K562 (cell line): ENCODE measurements at regions not wholly inside any gene's neighbourhood (a gene's known extent, or its start where the extent isn't known, plus 50 kb on each side); places are given as distances from the start of the nearest gene placed in this dataset.
"Not testable (repeated sequence)": the region's sequence is repeated elsewhere in the genome, so short reads cannot be mapped to it uniquely, and the experiment has no call there.

Experiments
- ATAC-seq: fragments of 200-7000 bp; cut with Tn5 transposase; 3 replicates; pipeline ENCODE4 v1.9.1; 2020; ENCODE audit warnings: moderate library complexity
- BruUV-seq: library from RNA; stranded (reverse); fragments of 400-500 nt; replicated peaks from 2 replicates; lab custom pipeline; 2021; lab: Mats Ljungman, UMichigan
- CTCF ChIA-PET: fragments of 300-600 bp; formaldehyde crosslinking; extraction: SDS; loops from one replicate; lab custom pipeline; 2021; ENCODE audit warnings: low intra/inter-chr PET ratio; lab: Yijun Ruan, JAX
- POLR2A ChIA-PET: fragments of 300-600, 350-650 bp; sonication (Branson Sonifier 250); formaldehyde crosslinking; extraction: SDS; loops from one replicate; lab custom pipeline; 2021; ENCODE audit warnings: antibody characterized with exemption, inconsistent platforms; lab: Yijun Ruan, JAX
- DNase-seq, 4 experiments: peaks; one replicate each; pipeline versions ENCODE4 v3.0.0 to v3.0.0-alpha.2; 2011 to 2018; ENCODE audit warnings: low spot score in 3 of 4, mixed read lengths in 3 of 4; ENCODE audit errors: extremely low read depth in 1 of 4
- FAIRE-seq: peaks from 2 replicates; lab custom pipeline; 2011; peaks lifted over from hg19 to GRCh38; lab: Jason Lieb, UNC
- H2AFZ ChIP-seq: 2 replicates; pipeline ENCODE4 v1.6.0; 2011; ENCODE audit warnings: low read depth, low read length, control low read depth, inconsistent platforms
- H3K27ac ChIP-seq: fragments of 200-600 bp; 3 replicates; pipeline ENCODE4 v1.8.0; 2011; ENCODE audit warnings: low read depth, mild to moderate bottlenecking, control low read depth, inconsistent platforms, low read length, moderate library complexity, mixed read lengths; ENCODE audit errors: extremely low read depth
- H3K27me3 ChIP-seq, 2 experiments: fragments of 300-600 bp in 1 of 2; 2 replicates in 1 of 2; 3 replicates in 1 of 2; pipeline versions ENCODE4 v1.6.0 to v1.8.0; 2011; ENCODE audit warnings: inconsistent platforms in 2 of 2, low read length in 2 of 2, mild to moderate bottlenecking in 1 of 2, mixed read lengths in 1 of 2, moderate library complexity in 1 of 2; ENCODE audit not compliant: control insufficient read depth in 2 of 2, insufficient read depth in 2 of 2
- H3K36me3 ChIP-seq: fragments of 300-600 bp; 3 replicates; pipeline ENCODE4 v1.8.0; 2011; ENCODE audit warnings: mild to moderate bottlenecking, low read length, inconsistent platforms; ENCODE audit not compliant: control insufficient read depth, insufficient read depth
- H3K4me1 ChIP-seq, 2 experiments: fragments of 200-600 bp in 1 of 2; replicated peaks in 1 of 2; 2 replicates in 1 of 2; 3 replicates in 1 of 2; pipeline versions ENCODE4 v1.5.1 to v1.8.0; 2011; ENCODE audit warnings: inconsistent platforms in 2 of 2, low read length in 2 of 2, mild to moderate bottlenecking in 1 of 2, mixed read lengths in 1 of 2, moderate library complexity in 1 of 2; ENCODE audit not compliant: control insufficient read depth in 2 of 2, insufficient read depth in 2 of 2
- H3K4me2 ChIP-seq: 2 replicates; pipeline ENCODE4 v1.6.1; 2011; ENCODE audit warnings: low read length, control low read depth, inconsistent platforms, mixed read lengths; ENCODE audit not compliant: insufficient read depth
- H3K4me3 ChIP-seq: fragments of 200-600 bp; sonication (generic), shearing (Covaris generic); 2 replicates; pipeline ENCODE4 v1.5.1; 2016; ENCODE audit warnings: control low read depth, inconsistent platforms
- H3K79me2 ChIP-seq: fragments of 200-600 bp; 3 replicates; pipeline ENCODE4 v1.8.0; 2011; ENCODE audit warnings: low read length, inconsistent platforms; ENCODE audit not compliant: control insufficient read depth, insufficient read depth
- H3K9ac ChIP-seq, 2 experiments: 2 replicates each; pipeline versions ENCODE4 v1.6.0 to v1.6.1; 2011; ENCODE audit warnings: low read depth in 2 of 2, low read length in 2 of 2, control low read depth in 1 of 2, inconsistent platforms in 1 of 2, mild to moderate bottlenecking in 1 of 2, mixed read lengths in 1 of 2; ENCODE audit not compliant: insufficient read depth in 1 of 2
- H3K9me1 ChIP-seq: one replicate; pipeline ENCODE4 v1.6.0; 2011; ENCODE audit warnings: inconsistent platforms, mild to moderate bottlenecking, low read length, moderate library complexity; ENCODE audit not compliant: control insufficient read depth, insufficient read depth
- H3K9me3 ChIP-seq: replicated peaks from 2 replicates; pipeline ENCODE4 v1.5.1; 2011; ENCODE audit warnings: low read depth, low read length, inconsistent platforms; ENCODE audit not compliant: control insufficient read depth, insufficient read depth
- H4K20me1 ChIP-seq: replicated peaks from 2 replicates; pipeline ENCODE4 v1.6.1; 2011; ENCODE audit warnings: low read length, inconsistent platforms, mixed read lengths; ENCODE audit not compliant: control insufficient read depth, insufficient read depth
- CBFA2T3 ChIP-seq: fragments of 450-650 bp; IDR thresholded peaks from 2 replicates; pipeline ENCODE4 v1.6.1; 2017
- CEBPG ChIP-seq, 3 experiments: fragments of 200-800 bp in 1 of 3; sonication (Bioruptor generic) in 1 of 3; sonication (generic) in 1 of 3; formaldehyde crosslinking in 1 of 3; IDR thresholded peaks in 2 of 3; conservative IDR thresholded peaks in 1 of 3; 2 replicates each; pipeline versions ENCODE4 v1.6.1 to v1.8.0; 2016 to 2022; ENCODE audit warnings: missing compliant biosample characterization in 2 of 3, missing genetic modification characterization in 2 of 3, mild to moderate bottlenecking in 1 of 3, missing genetic modification reagents in 1 of 3
- CSDE1 ChIP-seq, 2 experiments: fragments of 450-650 bp; IDR thresholded peaks; 2 replicates each; pipeline ENCODE4 v1.6.1; 2016; ENCODE audit warnings: mild to moderate bottlenecking in 1 of 2
- MAFF ChIP-seq: IDR thresholded peaks from 2 replicates; pipeline ENCODE4 v1.6.1; 2012; ENCODE audit warnings: low read length, improper control_type of control experiment
- NR1H2 ChIP-seq: sonication (generic); formaldehyde crosslinking; IDR thresholded peaks from 2 replicates; pipeline ENCODE4 v1.4.0; 2020; ENCODE audit warnings: mild to moderate bottlenecking, missing genetic modification reagents
- PHB2 ChIP-seq: fragments of 450-650 bp; IDR thresholded peaks from 2 replicates; pipeline ENCODE4 v1.6.1; 2017; ENCODE audit warnings: low read depth
- ZNF197 ChIP-seq: fragments of 200-800 bp; sonication (Bioruptor generic); IDR thresholded peaks from 2 replicates; pipeline ENCODE4 v1.6.1; 2016; ENCODE audit warnings: low read depth, missing genetic modification characterization, missing compliant biosample characterization
- ZNF436 ChIP-seq: fragments of 250-450, 450-650 bp; sonication (Bioruptor Pico); formaldehyde crosslinking; IDR thresholded peaks from 2 replicates; pipeline ENCODE4 v1.7.0; 2020; ENCODE audit warnings: mild to moderate bottlenecking
- WGBS: fragments of 100-300 bp; shearing (Covaris generic); methylation state at CpG from one replicate; pipeline ENCODE4 v1.1.6; 2016; ENCODE audit warnings: low coverage, mixed read lengths; ENCODE audit not compliant: insufficient coverage; ENCODE audit errors: missing lambda C conversion rate; 5-methylcytosine and 5-hydroxymethylcytosine counted together
- in situ Hi-C: fragments of 300-500 bp; cut with MboI; formaldehyde crosslinking; loops from 4 replicates; pipeline ENCODE4 v1.15.0; 2018; ENCODE audit warnings: inconsistent platforms, mixed read lengths
- intact Hi-C: fragments of 100-400 bp; cut with micrococcal nuclease; formaldehyde crosslinking; loops from 2 replicates; pipeline ENCODE4 v1.14.2; 2022

DNA sequence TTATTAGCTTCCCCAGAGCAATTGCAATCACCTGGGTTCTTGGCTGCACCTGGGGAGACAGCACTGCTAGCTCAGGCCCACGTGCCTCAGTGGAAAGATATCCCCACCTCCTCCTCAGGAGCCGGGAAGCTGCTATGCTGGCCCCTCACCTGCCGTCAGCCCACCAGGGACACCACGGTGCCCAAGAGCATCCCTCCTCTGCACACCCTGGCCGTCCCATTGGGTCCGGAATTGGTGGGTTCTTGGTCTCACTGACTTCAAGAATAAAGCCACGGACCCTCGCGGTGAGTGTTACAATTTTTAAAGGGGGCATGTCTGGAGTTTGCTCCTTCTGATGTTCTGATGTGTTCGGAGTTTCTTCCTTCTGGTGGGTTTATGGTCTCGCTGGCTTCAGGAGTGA lies 72.3 kb upstream of the MEF2A start:
- TF ChIP-seq NR1H2 (no peak), ZNF436 (CRISPR knock-in tag) (no peak), ZNF197 (CRISPR knock-in tag) (no peak), PHB2 (no peak), MAFF (no peak), CSDE1 (IDR thresholded peaks at IDR 0.05) (no peak), CEBPG (CRISPR knock-in tag; IDR thresholded peaks at IDR 0.05) (no peak), CEBPG (tag; conservative IDR thresholded peaks at IDR 0.05 in 1 of 2, IDR thresholded peaks at IDR 0.05 in 1 of 2) (no peak), CBFA2T3 (no peak)
- intact Hi-C loops = no loop called here
- no peak for ATAC-seq
- no peak for DNase-seq
- Histone ChIP-seq H3K27me3 (peaks cover 6 to 20% of the 10 kb centered on the region in 2 experiments; a peak in 3 of 5 replicates), H3K9me3 (no peaks in the 10 kb centered on the region), H4K20me1 (no peaks in the 10 kb centered on the region), H3K4me1 (no peaks in the 10 kb centered on the region), H3K4me3 (no peak overlapping the region), H3K9ac (no peak overlapping the region), H3K9me1 (no peaks in the 10 kb centered on the region), H3K79me2 (no peaks in the 10 kb centered on the region), H3K27ac (no peak overlapping the region), H3K4me2 (no peak overlapping the region), H2AFZ (no peak overlapping the region), H3K36me3 (no peaks in the 10 kb centered on the region)
- POLR2A ChIA-PET = interaction anchor here (0.6 to 2.9 kb wide), 3 partner anchors 9 to 298 kb away, joined by 3 to 10 read pairs (median 3); no protein-coding TSS in a partner anchor
- CTCF ChIA-PET = no interaction called here
- no peak for FAIRE-seq
- in situ Hi-C loops = no loop called here
- no TSS peak for BruUV-seq
- whole genome bisulfite sequencing = 0% methylated on average over 11 of the region's 11 CpGs

DNA sequence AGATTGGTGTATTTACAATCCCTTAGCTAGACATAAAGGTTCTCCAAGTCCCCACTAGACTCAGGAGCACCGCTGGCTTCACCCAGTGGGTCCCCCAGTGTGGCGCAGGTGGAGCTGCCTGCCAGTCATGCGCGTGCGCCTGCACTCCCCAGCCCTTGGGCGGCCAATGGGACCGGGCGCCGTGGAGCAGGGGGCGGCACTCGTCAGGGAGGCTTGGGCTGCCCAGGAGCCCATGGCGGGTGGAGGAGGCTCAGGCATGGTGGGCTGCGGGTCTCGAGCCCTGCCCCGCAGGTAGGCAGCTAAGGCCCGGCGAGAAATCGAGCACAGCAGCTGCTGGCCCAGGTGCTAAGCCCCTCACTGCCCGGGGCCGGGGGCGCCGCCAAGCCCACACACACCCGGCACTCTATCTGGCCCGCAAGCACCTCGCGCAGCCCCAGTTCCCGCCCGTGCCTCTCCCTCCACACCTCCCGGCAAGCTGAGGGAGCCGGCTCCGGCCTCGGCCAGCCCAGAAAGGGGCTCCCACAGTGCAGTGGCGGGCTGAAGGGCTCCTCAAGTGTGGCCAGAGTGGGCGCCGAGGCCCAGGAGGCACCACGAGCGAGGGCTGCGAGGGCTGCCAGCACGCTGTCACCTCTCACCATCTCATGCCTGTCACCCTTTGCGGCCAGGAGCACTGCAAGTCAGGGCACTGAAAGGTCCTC lies 71.1 kb upstream of the MEF2A start:
- H3K4me3 ChIP-seq, ATAC-seq, CTCF ChIA-PET, BruUV-seq, intact Hi-C loops, H3K9me1 ChIP-seq, in situ Hi-C loops, H3K9me3 ChIP-seq, H3K4me2 ChIP-seq, DNase-seq, H3K27ac ChIP-seq, FAIRE-seq, H3K9ac ChIP-seq, H2AFZ ChIP-seq, H3K36me3 ChIP-seq, H4K20me1 ChIP-seq, H3K79me2 ChIP-seq, H3K4me1 ChIP-seq: not testable (repeated sequence)
- peaks cover 3 to 26% of the 10 kb centered on the region in 2 experiments; a peak in 3 of 5 replicates for H3K27me3 ChIP-seq
- POLR2A ChIA-PET = interaction anchor here (2.9 kb wide), 1 partner anchor 8 kb away, joined by 10 read pairs; no protein-coding TSS in a partner anchor
- 30% methylated on average over 20 of the region's 40 CpGs for WGBS
